ENCODE measurements at regions not wholly inside any gene's neighbourhood (a gene's known extent, or its start where the extent isn't known, plus 50 kb on each side); places are given as distances from the start of the nearest gene placed in this dataset.
"Not testable (repeated sequence)": the region's sequence is repeated elsewhere in the genome, so short reads cannot be mapped to it uniquely, and the experiment has no call there.

- H3K27ac ChIP-seq (ENCODE audit: low read depth); H3K79me2 ChIP-seq (replicated peaks; ENCODE audit: insufficient read depth); H3K27ac Mint-ChIP-seq; H3F3A ChIP-seq (replicated peaks; ENCODE audit: low read depth); H3K36me3 Mint-ChIP-seq (ENCODE audit: low read depth); H3K9me2 ChIP-seq (ENCODE audit: insufficient read depth); H2AFZ ChIP-seq; H3K4me1 ChIP-seq (ENCODE audit: insufficient read depth); H3K4me3 Mint-ChIP-seq; ATAC-seq; DNase-seq (ENCODE audit: low spot score); H3K36me3 ChIP-seq (ENCODE audit: insufficient read depth); H4K20me1 ChIP-seq (replicated peaks; ENCODE audit: insufficient read depth); H3K4me2 ChIP-seq; H3K27me3 ChIP-seq (ENCODE audit: insufficient read depth); H3K4me3 ChIP-seq; H3K9me3 Mint-ChIP-seq; H3K27me3 Mint-ChIP-seq (ENCODE audit: insufficient read depth, low read depth, poor library complexity): not testable (repeated sequence)
- peaks cover 12% of the 10 kb centered on the region; the same call in 2 of the 3 replicates for H3K4me1 Mint-ChIP-seq
Measured at GRCh38 chr7:94808673-94809072, 98.7 kb upstream of the PPP1R9A start.

- Mint-ChIP-seq H3K9me3 (no peaks in the 10 kb centered on the region), H3K27me3 (ENCODE audit: insufficient read depth, low read depth, poor library complexity) (no peaks in the 10 kb centered on the region), H3K4me3 (no peak overlapping the region), H3K36me3 (ENCODE audit: low read depth) (no peaks in the 10 kb centered on the region), H3K4me1 (peaks cover 8% of the 10 kb centered on the region; the same call in 2 of the 3 replicates), H3K27ac (no peak overlapping the region)
- DNase-seq (ENCODE audit: low spot score): no peak
- Histone ChIP-seq H3F3A (replicated peaks; ENCODE audit: low read depth) (no peaks in the 10 kb centered on the region), H2AFZ (0 out of 2 replicates have a peak overlapping the region, but pooled peaks have one; percentile 24), H3K4me3 (no peak overlapping the region), H3K4me2 (no peak overlapping the region), H3K27me3 (ENCODE audit: insufficient read depth) (no peaks in the 10 kb centered on the region), H3K4me1 (ENCODE audit: insufficient read depth) (no peaks in the 10 kb centered on the region; the same call in 1 of the 2 replicates), H3K36me3 (ENCODE audit: insufficient read depth) (no peaks in the 10 kb centered on the region), H3K27ac (ENCODE audit: low read depth) (no peak overlapping the region), H4K20me1 (replicated peaks; ENCODE audit: insufficient read depth) (no peaks in the 10 kb centered on the region), H3K9me2 (ENCODE audit: insufficient read depth) (no peaks in the 10 kb centered on the region), H3K79me2 (replicated peaks; ENCODE audit: insufficient read depth) (no peaks in the 10 kb centered on the region)
- TF ChIP-seq, protein P1, sequence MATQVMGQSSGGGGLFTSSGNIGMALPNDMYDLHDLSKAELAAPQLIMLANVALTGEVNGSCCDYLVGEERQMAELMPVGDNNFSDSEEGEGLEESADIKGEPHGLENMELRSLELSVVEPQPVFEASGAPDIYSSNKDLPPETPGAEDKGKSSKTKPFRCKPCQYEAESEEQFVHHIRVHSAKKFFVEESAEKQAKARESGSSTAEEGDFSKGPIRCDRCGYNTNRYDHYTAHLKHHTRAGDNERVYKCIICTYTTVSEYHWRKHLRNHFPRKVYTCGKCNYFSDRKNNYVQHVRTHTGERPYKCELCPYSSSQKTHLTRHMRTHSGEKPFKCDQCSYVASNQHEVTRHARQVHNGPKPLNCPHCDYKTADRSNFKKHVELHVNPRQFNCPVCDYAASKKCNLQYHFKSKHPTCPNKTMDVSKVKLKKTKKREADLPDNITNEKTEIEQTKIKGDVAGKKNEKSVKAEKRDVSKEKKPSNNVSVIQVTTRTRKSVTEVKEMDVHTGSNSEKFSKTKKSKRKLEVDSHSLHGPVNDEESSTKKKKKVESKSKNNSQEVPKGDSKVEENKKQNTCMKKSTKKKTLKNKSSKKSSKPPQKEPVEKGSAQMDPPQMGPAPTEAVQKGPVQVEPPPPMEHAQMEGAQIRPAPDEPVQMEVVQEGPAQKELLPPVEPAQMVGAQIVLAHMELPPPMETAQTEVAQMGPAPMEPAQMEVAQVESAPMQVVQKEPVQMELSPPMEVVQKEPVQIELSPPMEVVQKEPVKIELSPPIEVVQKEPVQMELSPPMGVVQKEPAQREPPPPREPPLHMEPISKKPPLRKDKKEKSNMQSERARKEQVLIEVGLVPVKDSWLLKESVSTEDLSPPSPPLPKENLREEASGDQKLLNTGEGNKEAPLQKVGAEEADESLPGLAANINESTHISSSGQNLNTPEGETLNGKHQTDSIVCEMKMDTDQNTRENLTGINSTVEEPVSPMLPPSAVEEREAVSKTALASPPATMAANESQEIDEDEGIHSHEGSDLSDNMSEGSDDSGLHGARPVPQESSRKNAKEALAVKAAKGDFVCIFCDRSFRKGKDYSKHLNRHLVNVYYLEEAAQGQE (IDR thresholded peaks at IDR 0.05; ENCODE audit: unreplicated experiment): no peak
- TF ChIP-seq JUNB (IDR thresholded peaks at IDR 0.05; ENCODE audit: unreplicated experiment): no peak
- TF ChIP-seq, protein P2, sequence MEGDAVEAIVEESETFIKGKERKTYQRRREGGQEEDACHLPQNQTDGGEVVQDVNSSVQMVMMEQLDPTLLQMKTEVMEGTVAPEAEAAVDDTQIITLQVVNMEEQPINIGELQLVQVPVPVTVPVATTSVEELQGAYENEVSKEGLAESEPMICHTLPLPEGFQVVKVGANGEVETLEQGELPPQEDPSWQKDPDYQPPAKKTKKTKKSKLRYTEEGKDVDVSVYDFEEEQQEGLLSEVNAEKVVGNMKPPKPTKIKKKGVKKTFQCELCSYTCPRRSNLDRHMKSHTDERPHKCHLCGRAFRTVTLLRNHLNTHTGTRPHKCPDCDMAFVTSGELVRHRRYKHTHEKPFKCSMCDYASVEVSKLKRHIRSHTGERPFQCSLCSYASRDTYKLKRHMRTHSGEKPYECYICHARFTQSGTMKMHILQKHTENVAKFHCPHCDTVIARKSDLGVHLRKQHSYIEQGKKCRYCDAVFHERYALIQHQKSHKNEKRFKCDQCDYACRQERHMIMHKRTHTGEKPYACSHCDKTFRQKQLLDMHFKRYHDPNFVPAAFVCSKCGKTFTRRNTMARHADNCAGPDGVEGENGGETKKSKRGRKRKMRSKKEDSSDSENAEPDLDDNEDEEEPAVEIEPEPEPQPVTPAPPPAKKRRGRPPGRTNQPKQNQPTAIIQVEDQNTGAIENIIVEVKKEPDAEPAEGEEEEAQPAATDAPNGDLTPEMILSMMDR (conservative IDR thresholded peaks at IDR 0.05; ENCODE audit: low read depth in 2 of 2): no peak
- TF ChIP-seq POLR2AphosphoS5 (IDR thresholded peaks at IDR 0.05; ENCODE audit: low read depth): no peak
- no peak for TF ChIP-seq STAT1 (IDR thresholded peaks at IDR 0.05; ENCODE audit: unreplicated experiment)
- TF ChIP-seq ZNF331 (CRISPR knock-in tag; IDR thresholded peaks at IDR 0.05; ENCODE audit: low read depth): no peak
- TF ChIP-seq, protein P3, sequence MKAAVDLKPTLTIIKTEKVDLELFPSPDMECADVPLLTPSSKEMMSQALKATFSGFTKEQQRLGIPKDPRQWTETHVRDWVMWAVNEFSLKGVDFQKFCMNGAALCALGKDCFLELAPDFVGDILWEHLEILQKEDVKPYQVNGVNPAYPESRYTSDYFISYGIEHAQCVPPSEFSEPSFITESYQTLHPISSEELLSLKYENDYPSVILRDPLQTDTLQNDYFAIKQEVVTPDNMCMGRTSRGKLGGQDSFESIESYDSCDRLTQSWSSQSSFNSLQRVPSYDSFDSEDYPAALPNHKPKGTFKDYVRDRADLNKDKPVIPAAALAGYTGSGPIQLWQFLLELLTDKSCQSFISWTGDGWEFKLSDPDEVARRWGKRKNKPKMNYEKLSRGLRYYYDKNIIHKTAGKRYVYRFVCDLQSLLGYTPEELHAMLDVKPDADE (IDR thresholded peaks at IDR 0.05): no peak
- no peak for ATAC-seq
Measured at GRCh38 chr7:94810496-94810895, 96.9 kb upstream of the PPP1R9A start.
